Kidney (tissue), 13 donors: ENCODE measurements at regions not wholly inside any gene's neighbourhood (a gene's known extent, or its start where the extent isn't known, plus 50 kb on each side); places are given as distances from the start of the nearest gene placed in this dataset.

ENCODE experiments used
- DNase-seq, 5 donors: peaks; one replicate each; pipeline ENCODE4 v3.0.0-alpha.2; 2013 to 2020
- FAIRE-seq: peaks from 2 replicates; lab custom pipeline; 2012; peaks lifted over from hg19 to GRCh38; lab: Jason Lieb, UNC
- H3K27ac ChIP-seq, 2 donors: one replicate each; pipeline ENCODE4 v1.7.0; 2013; ENCODE audit warnings: low read depth in 2 of 2, low read length in 2 of 2, inconsistent platforms in 1 of 2
- H3K27me3 ChIP-seq: one replicate; pipeline ENCODE4 v1.7.1; 2013; ENCODE audit warnings: low read length, inconsistent platforms; ENCODE audit not compliant: control insufficient read depth, insufficient read depth
- H3K36me3 ChIP-seq, 3 donors: one replicate each; pipeline versions ENCODE4 v1.7.0 to v1.7.1; 2013; ENCODE audit warnings: low read length in 3 of 3, control low read depth in 1 of 3, inconsistent platforms in 1 of 3; ENCODE audit not compliant: insufficient read depth in 3 of 3, control insufficient read depth in 2 of 3
- H3K4me1 ChIP-seq, 3 donors: one replicate each; pipeline versions ENCODE4 v1.7.0 to v1.7.1; 2013; ENCODE audit warnings: low read length in 3 of 3, inconsistent platforms in 1 of 3, low read depth in 1 of 3; ENCODE audit not compliant: control insufficient read depth in 2 of 3, insufficient read depth in 2 of 3
- H3K4me3 ChIP-seq, 3 donors: one replicate each; pipeline versions ENCODE4 v1.7.0 to v1.8.1; 2013; ENCODE audit warnings: low read length in 3 of 3, control low read depth in 1 of 3, inconsistent platforms in 1 of 3
- H3K9ac ChIP-seq, 3 donors: one replicate each; pipeline versions ENCODE4 v1.7.0 to v1.7.1; 2013; ENCODE audit warnings: low read length in 3 of 3, control low read depth in 1 of 3, inconsistent platforms in 1 of 3
- H3K9me3 ChIP-seq, 3 donors: one replicate each; pipeline versions ENCODE4 v1.7.0 to v1.7.1; 2013; ENCODE audit warnings: low read length in 3 of 3, control low read depth in 1 of 3, inconsistent platforms in 1 of 3; ENCODE audit not compliant: control insufficient read depth in 2 of 3, insufficient read depth in 1 of 3
- CTCF ChIP-seq: IDR thresholded peaks from 3 replicates; pipeline ENCODE4 v1.5.1; 2012; ENCODE audit warnings: mild to moderate bottlenecking, moderate library complexity, borderline replicate concordance; ENCODE audit not compliant: insufficient read depth; ENCODE audit errors: extremely low read depth
- intact Hi-C: fragments of 100-400 bp; cut with DNase I; formaldehyde crosslinking; loops from one replicate; pipeline ENCODE4 v1.11.1; 2022
- donor health status: control.
- donor health status: control.
- donor health status: control.
- donor health status: control.
- donor health status: control.
- donor health status: DM: yes; HTN: yes; CAD: no.
- donor health status: Normal renal cell carcinoma (clear cell type).

- Histone ChIP-seq H3K27ac (peak overlapping the region in 1 of 2 donors; percentile 32), H3K4me3 (no peak overlapping the region), H3K36me3 (peaks cover 0 to 2% (median 1%) of the 10 kb centered on the region in 3 donors), H3K27me3 (no peaks in the 10 kb centered on the region), H3K4me1 (peaks cover 0 to 18% (median 2%) of the 10 kb centered on the region in 3 donors), H3K9me3 (no peaks in the 10 kb centered on the region), H3K9ac (no peak overlapping the region)
- TF ChIP-seq CTCF: no peak
- FAIRE-seq (no peak), DNase-seq (peak in 1 of 5 donors; percentile 61)
- intact Hi-C loops: no loop called here
Observed at GRCh38 chr22:25364736-25365241, 145.3 kb downstream of the CRYBB2 start.

GRCh38 chr22:25365491-25366261, 146.2 kb downstream of the CRYBB2 start:
- intact Hi-C loops: no loop called here
- no peak for TF ChIP-seq CTCF
- H3K36me3 ChIP-seq: peaks cover 0 to 2% (median 0%) of the 10 kb centered on the region in 3 donors
- no peak overlapping the region for H3K9ac ChIP-seq
- no peak for FAIRE-seq
- H3K4me3 ChIP-seq: no peak overlapping the region
- no peaks in the 10 kb centered on the region for H3K27me3 ChIP-seq
- no peak overlapping the region for H3K27ac ChIP-seq
- peak in 2 of 5 donors; percentile 40 to 79 for DNase-seq
- no peaks in the 10 kb centered on the region for H3K9me3 ChIP-seq
- H3K4me1 ChIP-seq: peaks cover 0 to 18% (median 2%) of the 10 kb centered on the region in 3 donors

- no peak overlapping the region for H3K27ac ChIP-seq
- no peaks in the 10 kb centered on the region for H3K9me3 ChIP-seq
- no peaks in the 10 kb centered on the region for H3K27me3 ChIP-seq
- peaks cover 0 to 18% (median 2%) of the 10 kb centered on the region in 3 donors for H3K4me1 ChIP-seq
- FAIRE-seq: no peak
- no peak overlapping the region for H3K9ac ChIP-seq
- intact Hi-C loops: no loop called here
- TF ChIP-seq CTCF: no peak
- peaks cover 0 to 2% (median 0%) of the 10 kb centered on the region in 3 donors for H3K36me3 ChIP-seq
- H3K4me3 ChIP-seq: no peak overlapping the region
- peak in 1 of 5 donors; percentile 52 for DNase-seq
Observed at GRCh38 chr22:25366408-25366807, 147.0 kb downstream of the CRYBB2 start.
